T-cell (primary cell): ENCODE measurements at regions not wholly inside any gene's neighbourhood (a gene's known extent, or its start where the extent isn't known, plus 50 kb on each side); places are given as distances from the start of the nearest gene placed in this dataset.

Source experiments
- ATAC-seq, 4 experiments: fragments of 200-7000 bp in 3 of 4; fragments of 150-1000 bp in 1 of 4; cut with Tn5 transposase; replicated peaks in 1 of 4; 1 replicate in 3 of 4; 2 replicates in 1 of 4; pipeline ENCODE4 v1.10.0; 2021; ENCODE audit warnings: moderate library complexity in 3 of 4, mild to moderate bottlenecking in 2 of 4, moderate number of reproducible peaks in 1 of 4
- CTCF ChIA-PET, 2 donors: fragments of 300-600 bp; sonication (Branson Sonifier 250); formaldehyde crosslinking; loops; one replicate each; lab custom pipeline; 2022; ENCODE audit warnings: antibody characterized with exemption in 2 of 2; lab: Charles Lee
- POLR2A ChIA-PET, 2 donors: fragments of 300-600 bp; sonication (Branson Sonifier 250); formaldehyde crosslinking; loops; one replicate each; lab custom pipeline; 2022; ENCODE audit warnings: antibody characterized with exemption in 2 of 2; lab: Charles Lee
- DNase-seq, 35 experiments: peaks; one replicate each; pipeline versions ENCODE4 v3.0.0 to v3.0.0-alpha.2; 2013 to 2023
- H3K27ac ChIP-seq: one replicate; pipeline ENCODE4 v1.5.1; 2013; ENCODE audit warnings: low read length
- H3K27me3 ChIP-seq, 2 experiments: replicated peaks in 1 of 2; 1 replicate in 1 of 2; 2 replicates in 1 of 2; pipeline versions ENCODE4 v1.6.1 to v1.7.0; 2013; ENCODE audit warnings: low read length in 1 of 2, mixed read lengths in 1 of 2; ENCODE audit not compliant: control insufficient read depth in 2 of 2, insufficient read depth in 2 of 2; ENCODE audit errors: extremely low read depth in 1 of 2
- H3K36me3 ChIP-seq, 2 donors: 1 replicate in 1 of 2; 2 replicates in 1 of 2; pipeline versions ENCODE4 v1.6.1 to v1.7.0; 2013; ENCODE audit warnings: low read length in 1 of 2; ENCODE audit not compliant: control insufficient read depth in 2 of 2, insufficient read depth in 1 of 2; ENCODE audit errors: extremely low read depth in 1 of 2
- H3K4me1 ChIP-seq, 2 experiments: 1 replicate in 1 of 2; 2 replicates in 1 of 2; pipeline versions ENCODE4 v1.6.1 to v1.7.0; 2013; ENCODE audit warnings: low read length in 2 of 2, mixed read lengths in 1 of 2; ENCODE audit not compliant: insufficient read depth in 2 of 2, control insufficient read depth in 1 of 2; ENCODE audit errors: extremely low read depth in 1 of 2
- H3K4me3 ChIP-seq, 2 donors: 1 replicate in 1 of 2; 2 replicates in 1 of 2; pipeline versions ENCODE4 v1.5.1 to v1.7.0; 2013; ENCODE audit warnings: mild to moderate bottlenecking in 2 of 2, low read length in 1 of 2, moderate library complexity in 1 of 2; ENCODE audit not compliant: control insufficient read depth in 1 of 2; ENCODE audit errors: extremely low read depth in 1 of 2
- H3K9me3 ChIP-seq: 2 replicates; pipeline ENCODE4 v1.7.0; 2013
- H3K27ac Mint-ChIP-seq, 2 donors: one replicate each; pipeline ENCODE4 v1.8.0; 2020 to 2021; ENCODE audit warnings: mild to moderate bottlenecking in 2 of 2, mixed read lengths in 2 of 2
- H3K27me3 Mint-ChIP-seq, 2 donors: one replicate each; pipeline ENCODE4 v1.8.0; 2021 to 2022; ENCODE audit warnings: mixed read lengths in 2 of 2
- H3K36me3 Mint-ChIP-seq: one replicate; pipeline ENCODE4 v1.8.0; 2021; ENCODE audit warnings: mixed read lengths
- H3K4me1 Mint-ChIP-seq, 3 donors: one replicate each; pipeline ENCODE4 v1.8.0; 2020 to 2022; ENCODE audit warnings: mixed read lengths in 3 of 3, mild to moderate bottlenecking in 1 of 3
- H3K4me3 Mint-ChIP-seq, 3 donors: one replicate each; pipeline ENCODE4 v1.8.0; 2020 to 2022; ENCODE audit warnings: mild to moderate bottlenecking in 3 of 3, mixed read lengths in 3 of 3, moderate library complexity in 3 of 3
- H3K9me3 Mint-ChIP-seq, 3 donors: one replicate each; pipeline ENCODE4 v1.8.0; 2020 to 2022; ENCODE audit warnings: mixed read lengths in 3 of 3
- WGBS: methylation state at CpG from one replicate; pipeline ENCODE4 v1.1.5; 2013; ENCODE audit warnings: missing lambda C conversion rate; ENCODE audit not compliant: insufficient coverage; 5-methylcytosine and 5-hydroxymethylcytosine counted together

DNA sequence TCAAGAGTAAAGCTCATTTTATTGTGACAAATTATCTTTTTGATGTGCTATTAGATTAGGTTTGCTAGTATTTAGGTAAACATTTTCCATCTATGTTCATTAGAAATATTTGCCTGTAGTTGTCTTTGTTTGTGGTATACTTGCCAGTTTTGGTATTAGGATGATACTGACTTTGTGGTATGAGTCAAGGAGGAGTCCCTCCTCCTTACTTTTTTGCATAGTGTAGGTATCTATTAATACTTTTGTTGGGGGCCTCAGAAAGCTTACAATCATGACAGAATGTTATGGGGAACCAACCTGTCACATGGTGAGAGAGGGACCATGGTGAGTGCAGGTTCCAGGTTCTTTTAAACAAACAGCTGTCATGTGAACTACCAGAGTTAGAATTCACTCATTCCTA, 102.1 kb downstream of the ZWINT start:
- Mint-ChIP-seq H3K27me3 (no peaks in the 10 kb centered on the region), H3K36me3 (no peaks in the 10 kb centered on the region), H3K9me3 (peaks cover 1 to 7% (median 6%) of the 10 kb centered on the region in 3 donors), H3K27ac (no peak overlapping the region), H3K4me1 (no peaks in the 10 kb centered on the region), H3K4me3 (no peak overlapping the region)
- Histone ChIP-seq H3K9me3 (no peaks in the 10 kb centered on the region), H3K27ac (no peak overlapping the region), H3K27me3 (no peaks in the 10 kb centered on the region), H3K4me3 (no peak overlapping the region), H3K36me3 (no peaks in the 10 kb centered on the region), H3K4me1 (no peaks in the 10 kb centered on the region)
- CTCF ChIA-PET = no interaction called here
- POLR2A ChIA-PET = no interaction called here
- ATAC-seq (no peak), DNase-seq (no peak)

- Histone ChIP-seq H3K4me1 (no peaks in the 10 kb centered on the region), H3K9me3 (no peaks in the 10 kb centered on the region), H3K4me3 (no peak overlapping the region), H3K27me3 (no peaks in the 10 kb centered on the region), H3K27ac (no peak overlapping the region), H3K36me3 (no peaks in the 10 kb centered on the region)
- no peak overlapping the region for H3K4me3 Mint-ChIP-seq
- no peaks in the 10 kb centered on the region for H3K27me3 Mint-ChIP-seq
- no peaks in the 10 kb centered on the region for H3K4me1 Mint-ChIP-seq
- no peak for ATAC-seq
- no peaks in the 10 kb centered on the region for H3K36me3 Mint-ChIP-seq
- ChIA-PET CTCF (no interaction called here), POLR2A (no interaction called here)
- DNase-seq = no peak
- no CpG with 5 or more reads among the region's 2 CpGs for WGBS
- H3K9me3 Mint-ChIP-seq = peaks cover 4 to 11% (median 10%) of the 10 kb centered on the region in 3 donors
- H3K27ac Mint-ChIP-seq = no peak overlapping the region
These were observed 102.7 kb downstream of the ZWINT start for GRCh38 chr10:56258378-56258777.

GRCh38 chr10:56255298-56255697, 105.8 kb downstream of the ZWINT start:
- Histone ChIP-seq H3K9me3 (no peaks in the 10 kb centered on the region), H3K27me3 (no peaks in the 10 kb centered on the region), H3K36me3 (no peaks in the 10 kb centered on the region), H3K4me3 (no peak overlapping the region), H3K4me1 (no peaks in the 10 kb centered on the region), H3K27ac (no peak overlapping the region)
- ChIA-PET POLR2A (no interaction called here), CTCF (no interaction called here)
- peaks cover 4 to 20% (median 5%) of the 10 kb centered on the region in 3 donors for H3K9me3 Mint-ChIP-seq
- no peaks in the 10 kb centered on the region for H3K36me3 Mint-ChIP-seq
- H3K4me3 Mint-ChIP-seq = no peak overlapping the region
- ATAC-seq = no peak
- DNase-seq = no peak
- no peaks in the 10 kb centered on the region for H3K4me1 Mint-ChIP-seq
- no peak overlapping the region for H3K27ac Mint-ChIP-seq
- 77% methylated on average over 7 of the region's 8 CpGs for WGBS
- H3K27me3 Mint-ChIP-seq = no peaks in the 10 kb centered on the region

DNA sequence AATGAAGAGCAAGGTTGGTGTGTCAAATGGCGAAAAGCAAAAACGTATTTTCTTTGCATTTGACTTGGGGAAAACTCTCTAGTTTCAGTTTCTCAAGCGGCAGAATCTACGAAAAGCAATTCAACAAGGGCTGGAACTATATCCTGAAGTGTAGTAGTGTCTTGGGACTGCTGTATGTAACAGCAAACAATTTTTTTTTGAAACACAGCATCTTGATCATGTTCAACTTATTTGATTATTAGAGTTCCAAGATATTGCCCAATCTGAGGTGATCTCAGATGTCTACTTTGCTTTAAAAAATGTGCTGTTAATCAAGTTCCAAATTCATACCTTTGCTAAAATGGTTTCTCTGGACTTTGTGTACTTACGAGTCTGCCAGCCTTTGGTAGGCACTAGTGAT, 120.6 kb downstream of the ZWINT start:
- no peaks in the 10 kb centered on the region for H3K27me3 ChIP-seq
- POLR2A ChIA-PET = no interaction called here

GRCh38 chr10:56231436-56231835, 129.6 kb downstream of the ZWINT start:
- Mint-ChIP-seq H3K27me3 (no peaks in the 10 kb centered on the region), H3K4me1 (no peaks in the 10 kb centered on the region), H3K9me3 (peaks cover 0 to 4% (median 2%) of the 10 kb centered on the region in 3 donors), H3K27ac (no peak overlapping the region), H3K4me3 (no peak overlapping the region), H3K36me3 (no peaks in the 10 kb centered on the region)
- no peaks in the 10 kb centered on the region for H3K4me1 ChIP-seq
- 51% methylated on average over 3 of the region's 5 CpGs for WGBS
- ChIA-PET CTCF (no interaction called here), POLR2A (no interaction called here)
- no peak overlapping the region for H3K4me3 ChIP-seq
- H3K36me3 ChIP-seq = no peaks in the 10 kb centered on the region
- ATAC-seq (no peak), DNase-seq (no peak)
- no peaks in the 10 kb centered on the region for H3K27me3 ChIP-seq
- no peak overlapping the region for H3K27ac ChIP-seq
- no peaks in the 10 kb centered on the region for H3K9me3 ChIP-seq

More for the DNA sequence above, 120.6 kb downstream of the ZWINT start:
- Mint-ChIP-seq H3K27me3 (no peaks in the 10 kb centered on the region), H3K27ac (no peak overlapping the region), H3K9me3 (peaks cover 0 to 4% (median 0%) of the 10 kb centered on the region in 3 donors), H3K4me1 (no peaks in the 10 kb centered on the region), H3K36me3 (no peaks in the 10 kb centered on the region), H3K4me3 (no peak overlapping the region)
- DNase-seq (no peak), ATAC-seq (no peak)
- 68% methylated on average over 5 of the region's 5 CpGs for WGBS
- H3K9me3 ChIP-seq = no peaks in the 10 kb centered on the region
- CTCF ChIA-PET = no interaction called here
- no peaks in the 10 kb centered on the region for H3K36me3 ChIP-seq
- no peak overlapping the region for H3K4me3 ChIP-seq
- no peak overlapping the region for H3K27ac ChIP-seq
- H3K4me1 ChIP-seq = no peaks in the 10 kb centered on the region

- ChIA-PET POLR2A (no interaction called here), CTCF (no interaction called here)
- DNase-seq = no peak
- no peaks in the 10 kb centered on the region for H3K9me3 ChIP-seq
- no peak overlapping the region for H3K4me3 ChIP-seq
- Mint-ChIP-seq H3K4me1 (no peaks in the 10 kb centered on the region), H3K27me3 (no peaks in the 10 kb centered on the region), H3K36me3 (no peaks in the 10 kb centered on the region), H3K27ac (no peak overlapping the region), H3K4me3 (no peak overlapping the region), H3K9me3 (peaks cover 0 to 3% (median 0%) of the 10 kb centered on the region in 3 donors)
- H3K27me3 ChIP-seq = no peaks in the 10 kb centered on the region
- no peak for ATAC-seq
- WGBS = no CpG with 5 or more reads among the region's 3 CpGs
- H3K27ac ChIP-seq = no peak overlapping the region
- H3K36me3 ChIP-seq = no peaks in the 10 kb centered on the region
- H3K4me1 ChIP-seq = no peaks in the 10 kb centered on the region
These were observed 138.8 kb downstream of the ZWINT start for GRCh38 chr10:56222237-56222636.

- Mint-ChIP-seq H3K4me1 (no peaks in the 10 kb centered on the region), H3K27ac (no peak overlapping the region), H3K27me3 (no peaks in the 10 kb centered on the region), H3K4me3 (no peak overlapping the region), H3K9me3 (peaks cover 13 to 26% (median 23%) of the 10 kb centered on the region in 3 donors), H3K36me3 (no peaks in the 10 kb centered on the region)
- Histone ChIP-seq H3K36me3 (no peaks in the 10 kb centered on the region), H3K27me3 (no peaks in the 10 kb centered on the region), H3K27ac (no peak overlapping the region), H3K9me3 (no peaks in the 10 kb centered on the region), H3K4me3 (no peak overlapping the region), H3K4me1 (no peaks in the 10 kb centered on the region)
- ChIA-PET CTCF (no interaction called here), POLR2A (interaction anchor here in 1 of 2 donors (0.6 kb wide), 1 partner anchor 134 kb away, joined by 3 read pairs; no protein-coding TSS in a partner anchor)
- 89% methylated on average over 6 of the region's 6 CpGs for WGBS
- DNase-seq = peak in 1 of 35 experiments; percentile 0
- no peak for ATAC-seq
These were observed 148.1 kb downstream of the ZWINT start for GRCh38 chr10:56212951-56213350.
